Brain pericyte (primary cell): ENCODE measurements at regions not wholly inside any gene's neighbourhood (a gene's known extent, or its start where the extent isn't known, plus 50 kb on each side); places are given as distances from the start of the nearest gene placed in this dataset.
"Not testable (repeated sequence)": the region's sequence is repeated elsewhere in the genome, so short reads cannot be mapped to it uniquely, and the experiment has no call there.

Source experiments
- DNase-seq: peaks from one replicate; pipeline ENCODE4 v3.0.0-alpha.2; 2012; ENCODE audit warnings: low read depth, low spot score

DNA sequence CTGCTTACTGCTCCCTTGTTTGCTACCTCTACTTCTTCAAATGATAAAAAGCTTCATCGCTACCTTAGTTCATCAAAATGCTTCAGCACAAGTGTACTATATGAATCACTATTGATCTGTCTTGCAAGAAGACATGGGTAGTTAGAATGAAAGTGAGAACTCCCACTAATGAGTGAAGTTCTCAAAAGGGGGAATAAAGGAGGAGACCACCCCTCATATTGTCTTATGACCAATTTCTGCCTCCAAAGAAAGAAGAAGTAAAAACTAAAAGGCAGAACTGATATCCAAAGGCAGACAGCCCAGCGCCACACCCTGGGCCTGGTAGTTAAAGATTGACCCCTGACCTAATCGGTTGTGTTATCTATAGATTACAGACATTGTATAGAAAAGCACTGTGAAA lies 63.4 kb upstream of the RAP1B start:
- DNase-seq: not testable (repeated sequence)

DNA sequence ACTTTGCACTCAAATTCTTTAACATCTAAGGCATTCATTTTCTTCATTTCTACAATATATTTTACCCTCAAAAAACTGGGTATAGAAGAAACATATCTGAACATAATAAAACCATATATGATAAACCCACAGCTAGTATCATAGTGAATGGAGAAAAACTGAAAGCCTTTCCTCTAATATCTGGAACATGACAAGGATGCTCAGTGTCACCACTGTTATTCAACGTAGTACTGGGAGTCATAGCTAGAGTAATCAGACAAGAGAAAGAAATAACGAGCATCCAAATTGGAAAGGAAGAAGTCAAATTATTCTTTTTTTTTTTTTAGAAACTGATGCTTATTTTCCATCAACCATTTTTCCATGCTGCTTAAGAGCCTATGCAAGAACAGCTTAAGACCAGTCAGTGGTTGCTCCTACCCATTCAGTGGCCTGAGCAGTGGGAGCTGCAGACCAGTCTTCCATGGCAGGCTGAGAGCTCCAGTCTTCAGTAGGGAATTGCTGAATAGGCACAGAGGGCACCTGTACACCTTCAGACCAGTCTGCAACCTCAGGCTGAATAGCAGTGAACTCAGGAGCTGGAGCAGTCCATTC lies 58.0 kb upstream of the RAP1B start:
- DNase-seq: not testable (repeated sequence)

DNA sequence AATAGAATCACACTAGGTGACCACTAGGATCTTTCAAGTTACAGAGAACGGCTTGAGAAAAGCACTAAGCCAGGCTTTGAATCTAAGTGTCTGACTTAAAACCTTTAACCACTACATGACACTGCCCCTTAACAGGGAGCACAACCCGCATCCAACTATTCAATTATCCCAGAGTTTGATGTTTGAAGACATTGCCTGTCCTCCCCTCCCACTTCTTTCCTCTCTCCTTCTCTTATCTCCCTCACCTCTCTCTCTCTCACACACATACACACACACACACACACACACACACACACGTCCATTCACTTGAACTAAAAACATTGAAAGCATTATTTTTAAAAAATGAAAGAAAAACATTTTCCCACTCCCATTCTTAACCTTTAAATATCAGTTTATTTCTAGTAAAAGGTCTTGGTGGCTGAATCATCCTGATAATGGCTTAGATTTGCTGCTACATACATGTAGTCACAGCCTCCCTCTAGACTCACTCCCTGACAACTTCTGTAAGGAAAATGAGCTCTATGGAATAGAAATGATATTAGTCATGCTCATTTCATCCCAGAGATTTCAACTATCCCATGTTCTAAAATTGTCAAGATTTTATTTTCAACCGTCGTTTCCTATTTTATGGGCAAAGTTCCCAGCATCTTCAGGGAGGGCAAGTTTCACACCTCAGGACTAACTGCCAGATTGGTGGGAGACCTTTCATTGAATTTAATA lies 53.5 kb upstream of the RAP1B start:
- no peak for DNase-seq

DNA sequence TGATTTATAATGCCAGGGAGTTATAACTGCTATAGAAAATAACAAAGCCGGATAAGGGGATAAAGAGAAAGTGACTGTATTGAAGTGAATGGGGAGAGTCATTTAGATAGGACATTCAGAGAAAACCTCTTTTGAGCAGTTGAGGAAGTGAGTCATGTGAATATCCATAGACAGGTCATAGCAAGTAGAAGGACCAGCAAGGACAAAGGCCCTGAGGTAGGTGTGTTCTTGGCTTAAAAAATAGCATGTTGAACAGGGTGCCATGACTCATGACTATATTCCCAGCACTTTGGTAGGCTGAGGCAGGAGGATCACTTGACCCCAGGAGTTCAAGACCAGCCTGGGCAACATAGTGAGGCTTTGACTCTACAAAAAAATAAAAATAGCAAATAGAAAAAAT lies 51.5 kb upstream of the RAP1B start:
- DNase-seq: no peak

DNA sequence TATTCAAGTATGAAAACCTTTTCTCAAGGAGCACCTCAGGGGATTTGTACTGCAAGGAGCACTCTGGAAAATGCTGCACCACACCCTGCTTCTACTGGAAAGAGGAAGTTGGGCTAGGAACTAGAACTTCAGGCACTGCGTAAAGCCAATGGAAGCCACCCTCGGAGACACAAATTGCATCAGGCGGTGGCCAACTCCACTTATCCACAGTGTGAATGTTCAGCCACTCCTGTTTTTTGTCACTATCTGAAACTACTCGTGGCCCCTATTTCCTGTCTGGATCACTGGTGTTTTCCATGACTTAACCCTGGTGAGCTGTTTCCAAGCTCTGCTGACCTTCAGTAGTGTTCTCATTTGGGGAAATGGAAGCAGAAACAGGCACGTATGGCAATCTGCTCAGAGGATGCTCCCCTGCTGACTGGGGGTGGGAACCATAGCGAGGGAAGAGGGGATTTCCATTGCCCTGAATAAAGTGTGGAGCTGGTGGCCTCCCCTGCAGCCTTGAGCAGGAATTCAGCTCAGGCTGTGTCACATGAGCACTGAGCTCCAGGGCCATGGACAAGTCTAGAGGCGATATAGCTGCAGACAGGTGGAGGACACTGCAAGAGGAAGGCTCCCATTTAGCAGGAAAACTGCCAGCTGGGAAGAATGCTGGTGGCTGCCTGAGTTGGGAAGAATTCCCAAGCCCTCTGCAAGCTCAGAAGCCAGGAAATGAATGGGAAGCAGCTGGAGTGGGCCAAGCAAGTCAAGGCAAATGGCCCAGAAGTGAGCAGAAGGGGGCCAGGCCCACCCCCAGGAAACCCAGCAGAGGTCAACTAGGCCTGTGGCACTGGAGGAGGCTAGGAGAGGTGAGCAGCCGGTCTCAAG lies 50.5 kb upstream of the RAP1B start:
- DNase-seq: no peak

DNA sequence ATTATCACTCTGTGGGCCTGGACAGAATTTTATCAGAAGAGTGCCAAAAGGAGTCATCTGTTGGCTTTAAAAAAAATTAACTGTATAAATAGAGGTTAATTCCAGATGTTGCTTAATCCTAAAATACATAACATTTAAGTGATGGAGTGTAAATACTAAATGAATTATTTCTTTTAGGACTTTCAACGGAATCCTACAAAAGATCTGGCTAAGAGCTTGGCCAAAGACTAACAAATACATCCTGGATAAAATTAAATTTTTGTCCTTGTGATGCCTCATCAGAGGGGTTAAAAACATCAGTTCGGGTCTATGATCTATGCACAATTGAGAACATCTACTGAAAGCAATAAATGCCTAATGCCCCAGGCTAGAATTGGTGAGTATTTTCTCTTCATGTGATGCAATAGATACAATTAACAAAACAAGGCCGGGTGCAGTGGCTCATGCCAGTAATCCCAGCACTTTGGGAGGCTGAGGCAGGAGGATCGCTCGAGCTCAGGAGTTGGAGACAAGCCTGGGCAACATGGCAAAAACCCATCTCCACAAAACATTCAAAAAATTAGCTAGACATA lies 49.8 kb upstream of the RAP1B start:
- no peak for DNase-seq
